ENCODE measurements at regions not wholly inside any gene's neighbourhood (a gene's known extent, or its start where the extent isn't known, plus 50 kb on each side); places are given as distances from the start of the nearest gene placed in this dataset.

DNA sequence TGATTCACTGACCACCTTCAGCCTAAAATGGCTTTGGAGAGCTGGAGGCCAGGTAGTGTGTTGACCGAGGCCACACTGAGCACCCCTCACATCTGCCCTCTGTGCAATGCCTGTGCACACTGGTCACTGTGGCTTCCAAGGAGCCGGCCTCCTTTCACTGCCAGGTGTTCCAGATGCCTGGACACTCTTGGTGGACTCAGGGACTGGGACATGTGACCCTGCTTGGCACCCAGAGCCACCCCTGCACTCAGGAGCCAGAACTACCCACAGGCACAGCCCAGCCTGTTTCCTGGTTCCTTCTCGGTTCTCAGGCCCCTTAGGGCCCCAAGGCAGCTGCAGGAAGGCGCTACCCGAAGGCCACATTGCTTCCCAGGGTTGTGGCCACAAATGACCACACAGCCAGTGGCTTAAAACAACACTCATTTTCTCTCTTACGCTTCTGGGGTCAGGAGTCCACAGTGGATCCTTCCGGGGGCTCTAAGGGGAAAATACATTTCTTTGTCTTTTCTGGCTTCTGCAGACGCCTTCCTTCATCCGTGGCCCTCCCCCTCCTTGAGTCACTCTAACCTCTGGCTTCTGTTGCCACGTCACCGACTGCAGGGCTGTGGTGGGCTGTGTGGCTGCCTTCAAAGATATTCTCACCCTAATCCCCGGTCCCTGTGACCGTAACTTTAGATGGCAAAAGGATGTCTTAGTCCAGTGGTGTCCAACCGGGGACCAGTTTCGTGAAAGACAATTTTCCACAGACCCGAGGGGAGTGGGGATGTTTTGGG is 78.6 kb downstream of the ASB1 start:
- no peak for TF ChIP-seq CTCF (IDR thresholded peaks at IDR 0.05)
- TF ChIP-seq POLR2AphosphoS5 (IDR thresholded peaks at IDR 0.05): no peak
- TF ChIP-seq EP300 (IDR thresholded peaks at IDR 0.05; ENCODE audit: low read depth): no peak

Data from transverse colon (tissue), 4 donors.